IPS DF 19.7 (cell line): ENCODE measurements at regions not wholly inside any gene's neighbourhood (a gene's known extent, or its start where the extent isn't known, plus 50 kb on each side); places are given as distances from the start of the nearest gene placed in this dataset.
"Not testable (repeated sequence)": the region's sequence is repeated elsewhere in the genome, so short reads cannot be mapped to it uniquely, and the experiment has no call there.

Source experiments
- DNase-seq: peaks from one replicate; pipeline ENCODE4 v3.0.0-alpha.2; 2013; ENCODE audit warnings: low read depth, low spot score

DNA sequence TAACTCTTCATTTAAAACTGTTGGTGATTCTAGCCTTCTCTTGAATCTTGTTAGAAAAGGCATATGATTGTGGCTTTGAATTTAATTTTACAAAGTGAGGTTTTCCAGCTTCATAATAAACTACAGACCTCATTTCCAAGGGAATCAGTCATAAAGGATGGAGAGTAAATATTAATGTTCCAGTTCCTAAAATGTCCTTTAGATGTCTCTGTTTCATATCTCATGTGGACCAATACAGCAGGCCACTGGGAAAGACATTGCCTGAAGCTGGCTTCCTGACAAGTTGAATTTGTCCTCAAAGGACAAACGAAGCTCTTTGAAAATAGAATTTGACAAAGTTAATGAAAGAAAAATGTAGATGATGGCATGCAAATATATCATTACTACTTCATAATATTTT is 125.4 kb downstream of the ZNF330 start:
- DNase-seq = no peak

DNA sequence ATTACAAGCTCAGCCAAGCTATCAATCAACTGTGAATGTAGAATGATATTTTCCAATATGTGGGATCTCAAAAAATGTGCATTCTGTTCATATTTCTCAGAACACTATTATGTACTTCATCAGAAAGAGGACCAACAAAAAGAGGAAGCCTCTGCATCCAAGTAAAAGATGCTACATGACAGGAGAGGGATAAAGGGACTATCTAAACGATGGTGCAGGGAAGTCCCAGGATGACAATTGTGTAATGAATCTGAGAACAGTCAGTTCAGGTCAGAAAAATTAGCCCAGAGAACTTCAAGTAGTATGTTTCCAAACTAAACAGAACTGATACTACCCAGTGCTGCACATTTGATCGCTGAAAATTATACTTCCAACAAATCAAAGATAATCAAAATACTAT is 127.0 kb downstream of the ZNF330 start:
- DNase-seq = no peak

DNA sequence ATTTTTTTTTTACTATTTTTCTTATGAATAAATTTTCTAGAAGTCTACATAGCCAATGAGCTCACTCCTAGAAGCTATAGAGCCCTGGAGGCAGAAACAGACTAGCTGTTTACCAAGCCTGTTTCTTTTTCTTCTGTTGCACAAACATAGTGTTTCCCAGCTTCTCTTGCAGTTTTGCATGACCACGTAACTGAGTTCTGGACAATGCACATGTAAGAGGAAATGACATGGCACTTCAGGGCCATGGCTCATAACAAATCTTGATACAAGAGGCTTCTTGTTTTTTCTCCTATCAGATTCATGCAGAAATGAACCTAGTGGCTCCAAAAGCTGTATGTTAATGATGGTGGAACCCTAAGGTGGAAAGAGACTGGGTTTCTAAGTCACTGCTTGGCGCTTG is 127.4 kb downstream of the ZNF330 start:
- no peak for DNase-seq

DNA sequence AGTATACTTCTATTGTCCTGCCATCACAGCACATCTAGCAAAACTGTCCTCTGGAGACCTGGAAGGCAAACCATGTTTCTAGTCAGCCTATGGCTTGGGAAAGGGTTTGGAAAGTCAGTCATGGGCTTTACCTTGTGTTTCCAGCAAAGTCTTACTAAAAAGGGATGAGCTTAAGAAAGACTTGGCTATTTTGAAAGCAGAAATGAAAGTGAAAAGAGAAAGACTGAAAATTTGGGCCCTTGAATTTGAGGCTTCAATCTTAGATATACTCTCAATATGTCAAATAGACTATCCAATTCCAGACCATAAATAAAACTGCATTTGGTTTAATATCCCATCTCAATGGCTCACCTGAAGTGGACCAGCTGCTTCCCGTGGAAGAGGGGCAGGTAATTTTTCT is 127.9 kb downstream of the ZNF330 start:
- no peak for DNase-seq

DNA sequence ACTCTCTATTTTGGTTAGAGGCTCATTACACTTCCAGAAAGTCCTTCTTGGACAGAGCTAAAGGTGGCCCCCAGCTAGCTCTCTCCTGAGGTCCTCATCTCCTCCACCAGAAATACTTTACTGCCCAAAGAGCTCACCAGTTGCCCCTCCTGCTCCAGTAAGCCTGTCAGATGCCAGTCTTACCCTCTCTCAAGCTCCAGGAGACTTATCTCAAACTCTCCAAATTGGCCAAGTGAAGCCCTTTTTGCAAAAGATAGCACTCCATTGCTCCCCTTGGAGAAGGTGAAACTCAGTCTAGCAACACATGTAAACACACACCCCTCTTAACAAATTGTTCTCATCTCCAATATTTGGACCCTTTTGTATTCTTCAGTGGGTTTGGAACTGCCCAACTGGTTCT is 128.5 kb downstream of the ZNF330 start:
- DNase-seq = no peak

DNA sequence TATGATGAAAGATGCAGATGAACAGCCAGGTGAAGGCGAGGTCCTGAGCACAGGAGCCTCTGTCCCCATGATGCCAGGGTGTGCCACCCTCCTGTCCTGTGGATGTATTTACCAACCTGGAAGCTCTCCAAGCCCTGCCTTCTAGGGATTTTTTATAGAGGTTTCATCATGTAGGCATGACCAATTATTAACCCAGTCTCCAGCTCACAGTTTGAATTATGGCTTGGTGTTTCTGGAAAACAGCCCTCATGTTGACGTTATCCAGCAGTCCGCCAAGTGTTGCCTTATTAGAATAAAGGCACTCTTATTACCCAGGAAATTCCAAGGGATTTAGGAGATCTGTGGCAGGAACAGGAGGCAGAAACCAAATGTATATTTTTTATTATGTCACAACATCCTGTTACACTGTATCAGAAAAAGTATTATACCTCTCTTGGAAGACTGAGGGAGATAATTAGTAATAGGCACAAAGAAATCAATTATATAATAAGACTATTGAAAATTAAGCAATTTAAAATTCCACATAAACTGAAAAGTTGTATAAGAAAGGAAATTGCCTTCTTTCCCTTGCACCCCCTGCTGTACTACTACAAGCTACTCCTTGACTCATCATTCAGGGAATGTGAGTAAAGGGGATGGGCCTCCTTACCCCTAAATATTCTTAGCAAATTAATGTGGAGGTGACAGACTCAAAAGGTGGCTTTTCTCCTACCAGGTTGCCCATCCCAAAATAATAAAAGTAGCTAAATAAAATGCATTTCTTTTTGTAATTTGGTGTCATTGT is 129.6 kb downstream of the ZNF330 start:
- no peak for DNase-seq

DNA sequence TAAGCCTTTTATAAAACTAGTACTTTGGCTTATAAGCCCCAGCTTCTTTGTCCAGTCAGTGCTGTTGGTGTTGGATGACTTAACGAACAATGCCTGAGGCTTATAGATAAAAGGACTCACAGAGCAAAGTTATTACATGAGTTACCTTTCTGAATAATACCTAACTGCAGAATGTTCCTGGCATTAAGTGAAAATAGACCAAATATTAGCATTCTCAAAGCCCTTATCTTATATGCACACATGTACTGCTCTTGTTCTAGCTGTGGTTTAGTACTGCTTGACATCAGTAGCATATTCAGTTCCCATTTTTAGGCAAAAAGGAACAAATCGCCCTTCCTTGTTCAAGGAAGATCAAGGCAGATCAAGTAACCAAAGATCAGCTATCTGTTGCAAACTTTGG is 131.6 kb downstream of the ZNF330 start:
- DNase-seq = no peak

DNA sequence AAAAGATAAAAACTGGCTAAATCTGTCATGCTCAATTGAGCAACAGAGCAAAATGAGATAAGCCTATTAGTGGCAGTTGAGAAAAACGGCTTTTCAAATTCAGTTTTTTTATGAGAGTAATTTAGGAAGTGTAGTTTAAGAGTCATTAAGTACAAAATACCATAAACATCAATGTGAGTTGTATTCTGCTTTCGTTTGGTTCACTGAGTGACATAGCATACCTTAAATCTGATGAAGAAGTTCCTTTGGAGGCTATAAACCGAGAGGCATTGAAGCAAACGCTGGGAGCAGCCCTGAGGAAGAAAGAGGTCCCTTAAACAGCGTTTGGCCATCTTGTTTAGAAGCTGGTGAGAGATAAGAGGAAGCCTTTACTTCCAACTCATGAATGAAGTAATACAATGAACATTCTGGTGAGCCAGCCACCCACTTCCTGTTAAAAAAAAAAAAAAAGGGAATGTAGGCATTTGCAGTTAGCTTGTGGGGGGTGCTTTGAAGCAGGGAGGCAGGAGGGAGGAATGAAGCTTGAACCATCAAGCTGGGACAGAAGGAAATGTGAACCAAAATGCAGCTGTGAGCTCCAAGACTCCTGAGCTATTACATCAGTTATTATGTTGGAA is 132.3 kb downstream of the ZNF330 start:
- DNase-seq = no peak

DNA sequence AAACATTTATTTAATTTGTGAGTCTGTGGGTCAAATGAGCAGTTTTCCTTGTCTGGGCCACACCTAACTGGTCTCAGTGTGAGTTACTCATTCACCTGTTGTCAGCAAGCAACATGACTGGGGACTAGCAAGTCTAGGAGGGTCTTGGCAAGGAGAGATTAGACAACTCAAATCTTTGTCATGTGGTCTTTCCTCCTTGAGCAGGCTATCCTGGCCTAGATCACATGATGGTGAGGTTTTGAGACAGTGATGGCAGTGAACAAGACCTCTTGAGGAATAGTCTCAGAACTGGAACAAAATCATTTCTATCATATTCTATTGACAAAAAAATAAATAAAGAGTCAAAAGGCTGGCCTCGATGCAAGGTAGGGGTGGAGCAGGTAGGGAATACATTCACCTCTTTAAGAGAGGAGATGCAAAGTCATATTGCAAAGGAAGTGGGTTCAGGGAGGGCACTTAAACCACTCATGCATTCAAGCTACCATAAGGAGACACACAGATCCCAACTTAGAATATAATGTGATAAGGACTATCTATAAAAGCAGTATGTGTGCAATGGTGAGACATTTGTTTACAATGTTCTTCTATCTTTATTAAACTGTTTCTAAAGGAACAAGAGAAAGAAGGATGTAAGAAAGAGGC is 135.7 kb downstream of the ZNF330 start:
- no peak for DNase-seq

DNA sequence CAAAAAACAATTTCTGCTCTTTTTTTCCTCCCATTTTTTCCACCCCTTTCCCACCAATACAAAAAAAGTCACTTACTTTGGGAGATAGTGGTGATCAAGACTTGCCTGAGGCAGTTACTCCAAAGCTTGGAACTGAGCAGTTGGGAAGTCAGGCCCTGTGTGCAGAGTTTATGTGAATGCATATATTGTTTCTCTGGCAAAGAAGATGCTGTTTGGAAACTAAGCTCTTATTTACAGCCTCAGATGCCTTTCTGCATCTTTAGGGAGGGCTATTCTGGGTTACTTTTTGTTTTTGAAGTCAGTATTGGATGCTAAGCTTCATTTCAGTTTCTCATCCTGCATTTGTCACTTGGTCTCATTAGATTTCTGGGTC is 136.3 kb downstream of the ZNF330 start:
- DNase-seq = no peak

DNA sequence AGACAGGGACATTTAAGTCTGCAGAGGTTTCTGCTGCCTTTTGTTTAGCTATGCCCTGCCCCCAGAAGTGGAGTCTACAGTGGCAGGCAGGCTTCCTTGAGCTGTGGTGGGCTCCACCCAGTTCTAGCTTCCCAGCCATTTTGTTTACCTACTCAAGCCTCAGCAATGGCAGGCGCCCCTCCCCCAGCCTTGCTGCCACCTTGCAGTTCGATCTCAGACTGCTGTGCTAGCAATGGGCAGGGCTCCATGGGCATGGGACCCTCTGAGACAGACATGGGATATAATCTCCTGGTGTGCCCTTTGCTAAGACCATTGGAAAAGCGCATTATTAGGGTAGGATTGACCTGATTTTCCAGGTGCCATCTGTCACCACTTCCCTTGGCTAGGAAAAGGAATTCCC is 147.5 kb downstream of the ZNF330 start:
- not testable (repeated sequence) for DNase-seq

DNA sequence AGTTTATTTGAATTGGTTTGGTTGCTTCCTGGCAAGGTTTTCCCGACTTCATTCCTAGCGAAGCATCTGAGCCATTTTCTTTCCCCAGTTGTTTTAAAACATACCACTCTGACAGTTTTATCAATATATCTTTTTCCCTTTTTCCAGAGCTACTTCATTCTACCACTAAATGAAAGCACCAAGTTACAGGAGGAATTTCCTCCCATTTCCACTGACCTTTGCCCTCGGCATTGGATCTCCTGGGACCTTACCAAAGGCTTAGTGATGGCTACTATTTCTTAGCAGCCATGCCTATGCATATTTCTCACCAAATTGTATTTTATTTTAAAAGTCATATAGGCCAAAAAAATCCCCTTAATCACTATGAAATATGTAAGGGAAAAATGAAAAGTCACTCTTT is 150.5 kb downstream of the ZNF330 start:
- DNase-seq = no peak

DNA sequence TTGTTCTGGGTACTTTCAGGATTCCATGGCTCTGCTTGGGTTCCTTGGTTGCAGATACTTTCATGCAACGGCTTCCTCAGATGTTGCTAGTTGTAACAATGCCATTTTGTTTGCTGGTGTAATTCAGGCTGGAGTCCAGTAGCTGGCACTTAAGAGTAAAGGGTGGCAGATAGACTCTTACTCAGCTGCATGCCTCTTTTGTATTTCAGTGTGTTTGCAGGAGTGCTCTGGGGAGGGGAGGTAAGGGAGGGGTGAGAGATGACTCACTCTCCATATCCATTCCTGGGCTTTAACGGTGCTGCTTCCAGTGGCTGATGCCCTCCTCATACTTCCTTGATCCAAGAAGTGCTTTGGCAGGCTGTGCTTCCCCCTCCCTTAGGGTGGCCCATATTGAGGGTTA is 155.2 kb downstream of the ZNF330 start:
- no peak for DNase-seq

DNA sequence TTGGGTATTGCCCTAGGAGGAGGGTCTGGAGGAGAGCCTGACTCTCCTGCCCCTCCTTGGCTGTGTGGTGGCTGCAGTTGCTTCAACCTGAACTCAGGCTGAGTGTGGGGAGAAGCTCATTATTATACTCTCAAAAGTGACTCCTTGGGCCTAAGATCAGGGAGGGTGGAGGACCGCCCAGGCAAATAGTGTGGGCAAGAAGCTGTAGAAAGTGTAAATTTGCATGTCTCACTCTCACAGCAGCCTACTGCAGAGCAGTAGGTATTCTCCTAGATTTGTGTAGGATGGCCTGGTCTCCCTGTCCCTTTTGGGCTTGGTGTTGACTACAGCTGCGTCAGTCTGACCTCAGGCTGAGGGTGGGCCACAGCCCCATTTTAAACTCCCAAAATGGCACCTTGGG is 156.1 kb downstream of the ZNF330 start:
- DNase-seq = no peak

DNA sequence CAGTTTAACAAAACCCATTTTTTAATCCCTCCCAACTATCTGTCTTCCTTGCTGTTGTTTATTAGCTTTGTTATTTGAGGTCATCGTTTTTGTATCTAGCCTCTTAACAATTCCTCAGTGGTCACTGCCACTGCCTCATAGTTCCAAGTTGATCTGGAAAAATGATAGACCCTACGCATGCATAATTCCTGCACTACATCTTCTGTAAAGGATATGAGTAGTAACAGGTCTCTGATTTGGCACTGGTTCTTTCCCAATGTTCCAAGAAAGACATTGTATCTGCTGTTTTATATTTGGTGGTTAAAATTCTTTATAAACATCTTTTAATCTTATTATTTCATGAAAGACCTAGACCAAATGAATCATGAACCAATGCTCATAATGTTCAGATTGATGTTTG is 166.6 kb downstream of the ZNF330 start:
- no peak for DNase-seq

DNA sequence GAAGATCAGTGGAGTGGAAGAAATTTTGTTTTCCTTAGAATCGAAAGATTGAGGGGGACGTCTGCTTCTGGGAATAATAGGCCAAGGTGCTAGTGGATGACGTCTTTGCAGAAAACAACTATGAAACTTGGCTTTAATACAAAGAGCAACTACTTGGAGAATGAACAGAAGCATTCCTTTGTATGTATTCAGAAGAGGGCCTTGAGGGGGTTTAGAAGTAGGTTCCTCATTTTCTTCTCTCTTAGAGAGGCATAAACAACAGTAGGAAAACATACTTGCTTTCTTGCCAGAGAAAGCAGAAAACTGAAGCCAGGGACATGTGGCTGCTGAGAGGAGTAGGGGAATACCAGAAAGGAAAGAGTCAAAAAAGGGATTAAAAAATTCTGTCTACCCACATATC is 167.8 kb downstream of the ZNF330 start:
- no peak for DNase-seq

DNA sequence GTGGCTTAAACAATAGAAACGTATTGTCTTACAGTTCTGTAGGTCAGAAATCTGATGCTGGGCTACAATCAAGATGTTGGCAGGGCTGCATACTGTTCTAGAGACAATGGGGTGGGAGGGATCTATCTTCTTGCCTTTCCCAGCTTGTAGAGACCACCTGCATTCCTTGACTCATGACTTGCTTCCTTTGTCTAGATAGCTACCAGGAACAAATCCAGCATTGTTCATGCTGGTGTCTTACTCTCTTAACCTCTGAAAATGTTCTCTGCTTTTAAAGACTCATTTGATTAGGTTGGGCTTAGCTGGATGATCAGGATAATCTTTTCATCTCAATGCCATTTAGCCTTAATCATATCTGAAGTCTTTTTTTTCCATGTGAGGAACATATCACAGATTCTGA is 169.0 kb downstream of the ZNF330 start:
- no peak for DNase-seq

DNA sequence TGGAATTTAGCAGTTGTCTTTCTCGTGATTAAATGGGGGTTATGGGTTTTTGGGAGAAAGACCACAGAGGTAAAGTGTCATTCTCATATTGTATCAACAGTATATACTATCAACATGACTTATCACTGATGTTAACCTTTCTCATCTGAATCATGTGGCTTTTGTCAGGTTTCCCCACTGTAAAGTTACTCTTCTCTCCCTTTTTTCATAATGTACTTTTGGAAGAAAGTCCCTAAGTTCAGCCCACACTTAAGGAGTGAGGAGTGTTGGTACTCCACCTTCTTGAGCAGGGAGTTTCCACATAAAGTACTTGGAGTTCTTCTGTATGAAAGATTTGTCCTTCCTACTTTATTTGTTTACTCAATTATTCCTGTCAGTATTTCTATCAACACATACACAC is 169.9 kb downstream of the ZNF330 start:
- DNase-seq = no peak

DNA sequence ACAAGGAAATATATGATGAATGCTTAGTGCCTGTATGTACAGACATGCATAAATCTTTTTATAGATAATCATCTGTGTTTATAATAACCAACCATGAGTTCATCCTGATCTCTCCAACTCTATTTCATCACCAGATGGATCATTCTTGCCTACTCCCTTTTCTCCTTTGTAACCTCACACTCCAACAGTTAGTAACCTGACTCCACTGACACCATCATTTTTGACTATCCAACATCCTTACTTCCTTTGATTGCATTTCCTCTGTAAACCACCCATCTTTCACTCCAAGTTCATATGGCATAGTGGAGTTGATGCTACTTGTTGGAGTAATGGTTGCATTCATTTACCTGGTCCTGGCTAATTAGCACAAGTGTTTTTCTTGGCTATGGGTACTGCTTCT is 170.6 kb downstream of the ZNF330 start:
- no peak for DNase-seq

DNA sequence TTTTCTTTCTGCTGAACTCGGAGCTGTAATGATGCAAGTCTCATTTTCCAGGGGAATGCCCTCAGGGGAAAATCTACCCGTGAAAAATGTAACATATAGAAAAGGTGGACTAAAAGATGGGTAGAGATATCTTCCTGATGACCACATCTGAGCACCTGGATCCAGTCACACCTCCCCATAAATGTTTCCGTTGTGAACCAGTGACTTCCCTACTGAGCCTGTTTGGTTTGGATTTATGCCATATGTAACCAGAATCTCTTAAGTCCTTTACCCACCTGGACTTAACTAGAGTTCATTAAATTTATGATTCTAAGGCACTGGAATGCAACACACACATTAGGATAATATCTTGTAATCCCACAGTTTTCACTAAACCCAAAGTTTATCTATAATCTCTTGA is 171.1 kb downstream of the ZNF330 start:
- DNase-seq = no peak

DNA sequence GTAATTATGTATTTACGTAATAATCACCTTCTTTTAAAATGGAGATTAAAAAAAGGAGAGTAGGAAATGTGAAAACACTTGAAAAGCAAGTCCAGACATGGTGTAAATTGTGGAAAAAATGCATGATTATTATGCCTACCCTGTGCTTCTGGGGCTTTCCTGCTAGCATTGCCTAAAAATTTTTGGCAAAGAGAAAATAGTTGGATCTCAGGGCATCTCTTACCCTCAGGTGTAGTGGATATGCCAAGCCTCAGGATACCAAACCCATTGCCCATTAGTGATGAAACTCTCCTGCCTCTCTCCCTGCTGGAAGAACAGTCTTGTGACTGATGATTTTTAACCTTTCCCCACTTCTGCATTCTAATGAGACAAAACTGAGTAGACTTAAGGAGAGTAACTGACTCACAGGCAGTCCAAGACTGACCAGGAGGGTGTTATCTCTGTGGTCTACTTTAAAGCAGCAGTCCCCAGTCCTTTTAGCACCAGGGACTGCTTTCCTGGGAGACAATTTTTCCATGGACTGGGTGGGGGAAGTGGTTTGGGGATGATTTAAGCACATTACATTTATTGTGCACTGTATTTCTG is 174.6 kb downstream of the ZNF330 start:
- DNase-seq = no peak

DNA sequence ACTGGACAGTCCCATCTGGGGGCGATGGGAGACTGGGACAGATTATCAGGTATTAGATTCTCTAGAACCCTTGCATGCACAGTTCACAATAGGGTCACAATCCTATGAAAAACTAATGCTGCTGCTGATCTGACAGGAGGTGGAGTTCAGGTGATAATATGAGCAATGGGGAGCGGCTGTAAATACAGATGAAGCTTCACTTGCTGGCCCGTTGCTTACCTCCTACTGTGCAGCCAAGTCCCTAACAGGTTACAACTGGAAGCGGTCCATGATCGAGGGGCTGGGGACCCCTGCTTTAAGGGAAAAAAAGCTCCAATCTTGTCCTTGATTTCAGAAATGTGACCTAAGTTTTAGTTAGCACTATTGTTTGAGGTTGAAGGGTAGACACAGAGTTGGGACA is 175.2 kb downstream of the ZNF330 start:
- no peak for DNase-seq

DNA sequence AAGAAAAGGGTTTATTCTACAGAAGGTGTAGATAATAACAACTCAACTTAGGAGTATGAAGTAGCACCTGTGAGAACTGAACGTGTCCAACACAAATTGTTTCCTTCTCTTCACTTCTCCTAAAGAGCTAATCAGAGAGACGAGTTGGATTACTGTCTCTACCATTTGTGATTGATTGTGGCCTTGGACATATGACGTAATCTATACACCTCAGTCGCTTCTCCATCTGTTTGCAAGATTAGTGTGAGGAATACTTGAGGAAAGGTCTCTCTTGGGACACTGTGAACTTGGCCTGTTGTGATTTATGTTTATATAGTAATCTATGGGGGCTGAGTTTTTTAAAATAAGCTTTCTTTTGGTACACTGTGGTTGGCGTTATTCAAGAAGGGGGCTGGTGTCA is 182.0 kb downstream of the ZNF330 start:
- DNase-seq = no peak
